TTC549 (cell line): ENCODE measurements at regions not wholly inside any gene's neighbourhood (a gene's known extent, or its start where the extent isn't known, plus 50 kb on each side); places are given as distances from the start of the nearest gene placed in this dataset.
"Not testable (repeated sequence)": the region's sequence is repeated elsewhere in the genome, so short reads cannot be mapped to it uniquely, and the experiment has no call there.

Experiments
- FAIRE-seq: peaks from 2 replicates; lab custom pipeline; 2012; peaks lifted over from hg19 to GRCh38; lab: Jason Lieb, UNC

DNA sequence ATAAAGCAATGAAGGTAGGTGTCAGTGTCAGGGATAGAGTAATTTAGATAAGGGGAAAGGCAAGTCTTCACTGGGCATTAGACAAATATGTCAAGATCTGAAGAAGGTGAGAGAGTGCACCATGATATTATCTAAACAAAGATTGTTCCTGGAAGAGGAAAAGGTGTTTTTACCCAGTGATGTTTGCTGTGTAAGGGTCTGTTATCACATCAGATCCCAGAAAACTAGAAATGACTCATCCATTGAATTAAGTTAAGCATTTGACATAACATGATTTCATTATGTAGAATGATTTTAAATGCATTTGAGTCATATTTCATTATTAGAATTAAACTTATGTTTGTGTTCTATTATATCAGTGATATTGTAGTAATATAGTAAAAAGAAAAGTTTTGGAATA, 1279.5 kb upstream of the CITED2 start:
- FAIRE-seq: no peak

DNA sequence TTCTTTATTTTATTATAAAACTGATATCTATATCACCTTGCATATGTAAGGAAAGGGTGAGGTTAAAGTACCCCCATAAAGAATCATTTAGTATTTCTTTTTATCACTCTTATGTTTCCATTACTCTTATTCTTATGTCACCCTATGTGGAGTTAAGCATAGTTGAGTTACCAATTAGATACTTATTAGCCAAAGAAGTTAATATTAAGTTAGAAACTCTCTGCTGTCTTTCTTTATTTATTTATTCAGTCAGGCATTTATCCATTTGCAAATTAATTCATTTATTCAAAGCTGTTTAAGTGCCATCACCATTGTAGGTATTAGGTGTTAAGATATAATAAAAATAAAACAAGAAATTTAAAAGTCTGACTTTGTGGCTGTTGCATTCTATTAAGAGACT, 1279.1 kb upstream of the CITED2 start:
- FAIRE-seq: no peak

DNA sequence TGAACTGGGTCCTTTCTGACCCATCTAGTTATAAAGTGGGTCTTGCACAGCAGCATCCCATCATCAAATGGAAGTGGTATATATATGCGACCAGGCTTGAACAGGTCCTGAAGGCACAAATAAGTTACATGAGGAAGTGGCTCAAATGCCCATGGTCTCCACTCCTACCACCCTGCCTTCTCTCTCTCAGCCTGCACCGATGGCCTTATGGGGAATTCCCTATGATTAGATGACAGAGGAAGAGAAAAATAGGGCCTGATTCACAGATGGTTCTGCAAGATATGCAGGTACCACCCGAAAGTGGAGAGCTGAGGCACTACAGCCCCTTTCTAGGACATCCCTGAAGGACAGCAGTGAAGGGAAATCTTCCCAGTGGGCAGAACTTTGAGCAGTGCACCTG, 1275.1 kb upstream of the CITED2 start:
- FAIRE-seq: not testable (repeated sequence)

DNA sequence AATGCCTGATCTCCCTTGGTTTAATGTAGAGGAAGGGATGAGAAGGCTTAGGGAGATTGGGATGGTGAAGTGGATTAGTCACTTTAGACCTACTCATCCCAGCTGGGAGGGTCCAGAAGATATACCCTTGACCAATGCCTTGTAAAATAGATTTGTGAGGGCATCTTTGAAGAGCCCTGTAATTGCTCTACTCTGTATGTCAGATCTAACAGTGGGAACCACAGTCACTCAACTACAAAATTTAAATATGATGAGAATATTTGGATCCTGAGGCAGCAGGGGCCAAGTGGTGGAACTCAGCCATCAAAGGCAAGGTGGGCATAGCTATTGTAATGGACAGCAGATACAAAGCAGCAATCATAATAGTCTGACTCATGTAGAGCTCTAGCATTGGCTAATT, 1272.9 kb upstream of the CITED2 start:
- not testable (repeated sequence) for FAIRE-seq

DNA sequence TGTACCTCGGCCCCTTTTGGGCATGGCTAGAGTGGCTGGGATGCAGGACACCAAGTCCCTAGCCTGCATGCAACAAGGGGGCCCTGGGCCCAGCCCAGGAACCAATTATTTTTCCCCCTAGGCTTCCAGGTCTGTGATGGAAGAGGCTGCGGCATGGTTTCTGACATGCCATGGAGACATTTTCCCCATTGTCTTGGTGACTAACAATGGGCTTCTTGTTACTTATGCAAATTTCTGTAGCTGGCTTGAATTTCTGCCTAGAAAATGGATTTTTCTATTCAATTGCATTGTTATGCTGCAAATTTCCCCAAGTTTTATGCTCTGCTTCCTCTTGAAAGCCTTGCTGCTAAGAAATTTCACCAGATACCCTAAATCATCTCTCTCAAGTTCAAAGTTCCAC, 1269.6 kb upstream of the CITED2 start:
- FAIRE-seq: no peak

DNA sequence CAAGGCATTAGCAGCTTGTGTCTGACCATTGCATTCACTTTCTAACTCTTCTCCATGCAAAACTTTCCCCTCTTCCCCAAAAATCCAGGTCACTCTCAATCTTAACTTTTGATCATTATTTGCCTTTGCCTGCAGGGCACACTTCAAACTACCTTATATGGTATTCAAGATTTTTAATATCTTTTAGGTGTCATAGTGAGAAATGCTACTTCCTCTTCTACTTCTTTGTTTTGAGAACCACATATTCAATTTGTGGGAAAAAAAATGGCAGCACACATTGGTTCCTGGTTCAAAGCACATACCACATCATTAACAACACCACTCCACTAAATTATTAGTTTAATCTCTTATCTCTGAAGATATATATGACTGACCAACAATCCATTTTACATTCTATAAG, 1267.0 kb upstream of the CITED2 start:
- no peak for FAIRE-seq

DNA sequence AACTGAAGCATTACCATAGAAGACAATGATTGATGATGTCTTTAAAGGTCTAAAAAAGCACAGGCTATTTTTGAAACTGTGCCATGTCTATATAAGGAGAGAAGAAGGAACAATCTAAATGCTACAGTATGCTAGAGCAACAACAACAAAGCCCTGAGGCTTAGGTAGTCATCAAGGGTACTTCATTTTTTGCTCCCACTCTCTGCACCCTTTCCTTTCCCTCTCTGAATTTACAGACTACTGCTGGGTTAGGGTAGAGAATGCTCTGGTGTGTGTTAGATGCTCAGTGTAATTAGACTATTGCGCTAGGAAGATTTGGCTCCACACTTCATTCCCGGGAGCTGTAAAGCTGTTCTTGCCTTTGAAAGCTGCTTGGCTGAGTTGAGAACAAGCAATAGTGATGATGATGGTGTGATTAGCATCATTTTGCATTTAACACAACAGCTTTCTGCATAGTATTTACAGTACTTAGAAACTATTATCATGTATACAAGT, 1262.5 kb upstream of the CITED2 start:
- FAIRE-seq: no peak

DNA sequence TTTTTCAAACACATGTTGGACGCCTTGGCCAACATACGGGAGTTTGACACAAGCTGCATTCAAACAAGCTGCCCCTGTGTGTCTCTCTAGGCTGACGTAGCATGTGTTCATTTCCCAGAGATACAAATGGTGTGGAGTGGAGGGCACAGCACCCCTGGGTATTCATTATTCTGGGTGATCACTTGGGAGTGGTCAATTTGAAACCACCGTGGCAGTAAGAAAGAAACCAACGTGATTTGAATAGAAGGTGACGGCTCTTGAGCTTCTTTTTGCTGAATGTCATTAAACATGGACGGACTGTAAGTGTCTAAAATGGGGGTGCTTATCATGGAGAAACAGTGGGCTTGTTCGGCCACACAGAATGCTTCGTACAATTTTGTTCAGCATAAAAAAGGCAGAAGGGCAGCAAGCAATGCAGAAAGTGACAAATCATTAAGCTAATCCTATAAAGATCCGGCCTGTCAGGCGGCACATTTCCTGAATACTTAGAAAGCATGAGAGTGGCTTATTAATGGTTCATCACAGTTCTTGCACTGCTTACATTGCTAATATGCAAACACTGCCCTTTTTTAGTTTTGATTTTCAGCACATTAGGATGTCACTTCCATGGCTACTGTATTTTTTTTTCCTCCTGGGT, 1261.9 kb upstream of the CITED2 start:
- no peak for FAIRE-seq

DNA sequence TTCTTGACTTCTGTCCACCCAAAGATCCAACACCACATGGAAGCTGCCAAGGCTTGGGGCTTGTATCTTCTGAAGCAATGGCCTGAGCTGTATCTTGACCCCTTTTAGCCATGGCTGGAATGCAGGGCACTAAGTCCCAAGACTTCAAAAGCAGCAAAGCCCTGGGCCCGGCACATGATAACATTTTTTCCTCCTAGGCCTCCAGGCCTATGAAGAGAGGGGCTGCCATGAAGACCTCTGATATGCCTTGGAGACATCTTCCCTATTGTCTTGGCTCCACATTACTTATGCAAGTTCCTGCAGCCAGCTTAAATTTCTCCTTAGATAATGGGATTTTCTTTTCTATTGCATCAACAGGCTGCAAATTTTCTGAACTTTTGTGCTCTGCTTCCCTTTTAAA, 1252.6 kb upstream of the CITED2 start:
- FAIRE-seq: no peak

DNA sequence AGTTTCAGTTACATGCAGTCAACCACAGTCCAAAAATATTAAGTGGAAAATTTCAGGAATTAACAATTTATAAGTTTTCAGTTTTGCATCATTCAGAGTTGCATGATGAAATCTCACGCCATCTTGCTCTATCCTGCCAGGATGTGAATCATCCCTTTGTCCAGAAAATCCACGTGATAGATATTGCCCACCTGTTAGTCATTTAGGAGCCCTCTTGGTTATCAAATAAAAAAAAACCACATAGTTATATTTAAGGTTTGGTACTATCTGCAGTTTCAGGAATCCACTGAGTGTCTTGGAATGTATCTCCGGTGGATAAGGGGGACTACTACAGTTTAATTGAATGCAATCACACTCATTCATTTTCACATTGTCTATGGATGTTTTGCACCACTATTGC, 1249.0 kb upstream of the CITED2 start:
- FAIRE-seq: no peak

DNA sequence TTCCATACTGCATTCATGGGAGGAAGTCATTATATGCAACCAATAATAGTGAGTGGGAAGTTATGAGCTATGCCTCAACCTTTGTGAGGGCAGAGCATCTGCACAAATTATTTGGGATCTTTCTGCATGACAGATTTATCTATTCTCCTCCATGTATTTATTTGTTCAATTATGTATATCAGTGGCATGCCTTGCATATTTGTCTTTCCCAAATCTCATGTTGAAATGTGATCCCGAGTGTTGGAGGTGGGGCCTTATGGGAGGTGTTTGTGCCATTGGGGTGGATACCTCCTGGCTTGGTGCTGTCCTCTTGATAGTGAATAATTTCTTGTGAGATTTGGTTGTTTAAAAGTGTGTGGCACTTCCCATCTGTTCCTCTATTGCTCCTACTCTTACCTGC, 1246.0 kb upstream of the CITED2 start:
- no peak for FAIRE-seq

DNA sequence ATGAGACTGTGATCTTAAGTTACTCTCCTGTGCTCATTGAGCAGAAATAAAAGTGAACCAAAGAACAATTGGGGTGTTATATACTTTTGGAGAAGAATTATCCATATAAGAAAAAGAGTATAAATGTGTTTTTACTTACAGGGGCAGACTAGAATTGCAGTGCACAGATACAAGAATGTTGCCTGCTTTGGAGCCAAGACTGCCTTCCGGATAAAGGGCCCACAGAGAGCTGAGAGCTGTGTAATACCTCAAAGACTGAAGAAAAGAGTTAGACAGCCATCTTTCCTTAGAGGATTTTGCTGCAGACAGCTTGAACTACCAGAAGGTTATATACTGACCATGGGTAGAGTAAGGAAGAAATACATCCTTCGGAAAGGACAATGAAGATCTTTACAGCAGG, 1235.5 kb upstream of the CITED2 start:
- no peak for FAIRE-seq

DNA sequence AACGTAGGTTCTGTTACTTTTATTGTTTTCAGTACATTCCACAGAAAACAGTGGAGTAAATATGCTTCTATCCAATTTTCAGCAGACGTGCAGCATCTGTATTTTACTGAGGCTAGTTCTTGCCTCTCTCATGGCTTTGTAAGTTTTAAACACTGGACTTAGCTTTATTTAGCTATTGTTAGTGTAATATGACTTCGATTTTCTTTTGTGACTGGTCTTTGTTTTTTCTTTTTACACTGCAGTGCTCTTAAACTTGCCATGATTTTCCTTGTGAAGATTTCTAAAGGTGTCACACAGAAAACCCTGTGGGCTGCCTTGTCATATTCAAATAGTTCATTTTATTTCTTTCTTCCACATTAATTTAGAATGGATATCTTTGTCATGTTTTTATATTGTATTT, 1234.9 kb upstream of the CITED2 start:
- no peak for FAIRE-seq

DNA sequence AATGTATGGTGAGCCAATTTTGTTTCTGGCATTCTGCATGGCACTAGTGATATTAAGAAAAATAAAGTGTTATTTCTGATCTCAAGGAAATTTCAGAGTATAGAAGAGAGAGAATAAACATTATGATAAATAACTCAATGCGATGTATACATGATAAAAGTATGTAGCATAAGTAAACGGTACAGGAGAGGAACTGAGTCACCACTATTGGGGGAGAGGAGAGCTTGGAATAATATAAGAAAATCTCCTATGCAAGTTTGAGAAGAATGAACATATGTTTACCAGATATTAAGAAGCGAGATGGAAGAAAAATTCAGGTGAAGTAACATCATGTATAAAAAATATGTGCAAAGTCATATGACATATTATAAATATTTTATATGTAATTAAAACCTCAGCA, 1230.3 kb upstream of the CITED2 start:
- FAIRE-seq: no peak

DNA sequence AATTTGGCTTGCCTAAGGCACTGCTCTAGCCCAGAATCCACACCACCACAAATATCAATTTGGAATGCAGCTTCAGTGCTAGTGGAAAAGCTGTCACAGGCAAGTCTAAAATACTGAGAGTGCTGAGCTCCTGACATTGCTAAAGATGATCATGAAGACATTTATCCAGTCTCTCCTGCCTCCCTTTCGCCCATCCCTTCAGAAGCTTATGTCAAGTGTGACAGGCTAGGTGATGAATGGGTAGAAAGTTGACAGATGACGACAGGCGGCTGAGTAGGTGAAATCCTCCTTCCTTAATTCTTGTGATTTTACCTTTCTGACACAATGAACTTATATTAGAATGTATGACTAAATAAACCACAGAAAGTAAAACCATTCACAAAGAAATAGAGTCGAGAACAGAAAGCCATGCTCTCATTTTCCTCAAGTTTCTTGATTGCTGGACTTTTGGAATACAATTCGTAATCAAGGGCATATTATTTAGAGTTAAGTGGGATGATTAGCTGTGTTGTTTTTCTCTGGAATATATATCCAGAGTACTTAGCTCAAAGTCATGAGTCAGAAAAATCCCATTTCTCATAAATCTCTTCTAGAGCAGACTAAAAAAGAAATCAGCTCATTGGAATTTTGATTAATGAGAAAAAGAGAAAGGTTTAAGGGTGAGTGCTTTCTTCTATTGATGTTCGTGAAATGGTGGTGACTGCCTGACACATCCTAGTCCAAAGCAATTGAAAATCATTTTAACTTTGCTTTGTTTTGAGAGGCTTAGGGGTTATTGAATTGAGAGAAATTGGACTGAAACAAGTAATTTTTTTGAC, 1228.2 kb upstream of the CITED2 start:
- FAIRE-seq: no peak

DNA sequence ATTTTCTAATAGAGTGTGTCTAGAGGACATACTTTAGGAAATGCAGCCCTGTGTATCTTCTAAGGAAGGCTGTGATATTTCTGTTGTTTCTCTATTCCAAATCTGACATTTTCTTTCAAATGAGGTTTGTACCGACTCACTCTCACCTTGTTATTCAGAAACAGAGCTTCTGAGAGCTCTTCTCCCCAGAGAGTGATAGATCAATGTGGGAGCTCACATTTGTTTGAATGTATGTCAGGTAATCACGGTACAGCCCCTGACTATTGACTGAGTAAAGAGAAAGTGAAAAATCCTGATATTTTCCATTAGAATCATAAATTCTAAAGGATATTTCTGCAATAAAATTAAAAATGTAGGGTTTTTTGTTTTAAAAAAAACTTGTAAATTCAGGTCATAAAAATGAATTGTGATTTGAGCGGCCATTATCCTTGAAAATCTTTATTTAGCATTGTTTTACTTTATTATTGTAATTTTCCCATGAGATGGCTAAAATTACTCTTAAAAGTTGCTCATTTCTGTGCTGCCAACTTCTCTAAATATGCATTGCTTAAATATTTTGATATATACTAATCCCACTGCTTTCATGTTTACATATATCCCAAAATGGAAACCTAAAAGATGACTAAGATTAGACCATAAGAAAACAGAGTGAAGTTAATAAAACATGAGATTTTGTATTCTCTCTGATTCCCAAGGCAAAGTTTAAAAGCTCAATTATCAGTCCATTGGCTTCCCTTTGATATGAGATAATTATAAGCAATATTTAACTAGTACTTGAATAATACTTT, 1226.8 kb upstream of the CITED2 start:
- no peak for FAIRE-seq

DNA sequence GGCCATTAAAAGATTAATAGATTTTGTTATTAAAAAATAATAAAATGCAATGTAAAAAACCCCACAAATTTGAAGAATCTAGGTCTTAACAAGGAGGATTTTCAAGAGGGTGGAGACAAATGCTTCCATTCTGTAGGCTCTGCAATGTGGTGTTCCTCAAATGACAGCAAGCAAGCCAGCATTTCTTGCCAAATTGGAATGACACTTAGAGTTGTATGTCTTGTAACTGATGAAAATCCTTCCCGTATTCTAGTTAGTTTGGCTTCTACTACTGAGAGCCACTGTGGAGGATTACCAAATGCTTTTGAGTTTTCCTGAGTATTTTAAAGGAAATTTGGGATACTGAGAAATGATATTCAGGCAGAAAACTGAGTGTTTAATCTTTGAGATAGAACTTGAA, 1225.5 kb upstream of the CITED2 start:
- no peak for FAIRE-seq

DNA sequence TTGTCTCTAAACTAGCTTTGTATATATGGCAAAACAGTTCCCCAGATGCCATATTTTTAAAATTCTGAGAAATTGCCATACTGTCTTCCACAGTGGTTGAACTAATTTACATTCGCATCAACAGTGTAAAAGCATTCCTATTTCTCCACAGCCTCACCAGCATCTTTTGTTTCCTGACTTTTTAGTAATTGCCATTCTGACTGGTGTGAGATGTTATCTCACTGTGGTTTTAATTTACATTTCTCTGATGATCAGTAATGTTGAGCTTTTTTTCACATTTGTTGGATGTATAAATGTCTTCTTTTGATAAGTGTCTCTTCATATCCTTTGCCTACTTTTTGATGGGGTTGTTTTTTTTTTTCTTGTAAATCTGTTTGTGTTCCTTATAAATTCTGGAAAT, 1222.7 kb upstream of the CITED2 start:
- no peak for FAIRE-seq

DNA sequence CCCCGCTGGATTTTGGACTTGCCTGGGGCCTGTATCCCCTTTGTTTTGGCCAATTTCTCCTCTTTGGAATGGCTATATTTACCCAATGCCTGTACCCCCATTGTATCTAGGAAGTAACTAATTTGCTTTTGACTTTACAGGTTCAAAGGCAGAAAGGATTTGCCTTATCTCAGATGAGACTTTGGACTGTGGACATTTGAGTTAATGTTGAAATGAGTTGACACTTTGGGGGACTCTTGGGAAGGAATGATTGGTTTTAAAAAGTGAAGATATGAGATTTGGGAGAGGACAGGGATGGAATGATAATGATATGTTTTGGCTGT, 1220.3 kb upstream of the CITED2 start:
- FAIRE-seq: no peak

DNA sequence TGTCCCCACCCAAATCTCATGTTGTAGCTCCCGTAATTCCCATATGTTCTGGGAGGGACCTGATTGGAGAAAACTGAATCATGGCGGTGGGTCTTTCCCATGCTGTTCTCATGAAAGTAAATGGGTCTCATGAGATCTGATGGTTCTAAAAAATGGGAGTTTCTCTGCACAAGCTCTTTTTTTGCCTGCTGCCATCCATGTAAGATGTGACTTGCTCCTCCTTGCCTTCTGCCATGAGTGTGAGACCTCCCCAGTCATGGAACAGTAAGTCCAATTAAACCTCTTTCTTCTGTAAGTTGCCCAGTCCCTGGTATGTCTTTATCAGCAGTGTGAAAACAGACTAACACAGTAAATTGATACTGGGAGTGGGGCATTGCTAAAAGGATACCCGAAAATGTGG, 1218.4 kb upstream of the CITED2 start:
- no peak for FAIRE-seq

DNA sequence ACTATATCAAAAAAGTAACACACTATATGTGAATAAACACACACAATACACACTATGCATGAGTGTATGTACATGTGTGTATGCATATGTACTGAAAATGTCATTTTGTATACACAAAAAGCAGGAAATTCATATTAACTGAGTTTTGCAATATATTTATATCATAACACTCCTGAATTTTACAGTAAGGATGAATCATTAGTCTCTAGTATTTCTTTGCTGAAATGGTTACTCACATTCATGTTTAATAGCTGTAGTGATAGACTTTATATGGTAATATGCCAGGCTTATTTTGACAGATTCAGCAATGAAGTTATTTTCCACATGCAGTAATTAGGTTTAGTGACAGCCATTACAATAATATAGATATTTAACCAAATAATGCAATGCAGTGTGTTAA, 1216.2 kb upstream of the CITED2 start:
- no peak for FAIRE-seq

DNA sequence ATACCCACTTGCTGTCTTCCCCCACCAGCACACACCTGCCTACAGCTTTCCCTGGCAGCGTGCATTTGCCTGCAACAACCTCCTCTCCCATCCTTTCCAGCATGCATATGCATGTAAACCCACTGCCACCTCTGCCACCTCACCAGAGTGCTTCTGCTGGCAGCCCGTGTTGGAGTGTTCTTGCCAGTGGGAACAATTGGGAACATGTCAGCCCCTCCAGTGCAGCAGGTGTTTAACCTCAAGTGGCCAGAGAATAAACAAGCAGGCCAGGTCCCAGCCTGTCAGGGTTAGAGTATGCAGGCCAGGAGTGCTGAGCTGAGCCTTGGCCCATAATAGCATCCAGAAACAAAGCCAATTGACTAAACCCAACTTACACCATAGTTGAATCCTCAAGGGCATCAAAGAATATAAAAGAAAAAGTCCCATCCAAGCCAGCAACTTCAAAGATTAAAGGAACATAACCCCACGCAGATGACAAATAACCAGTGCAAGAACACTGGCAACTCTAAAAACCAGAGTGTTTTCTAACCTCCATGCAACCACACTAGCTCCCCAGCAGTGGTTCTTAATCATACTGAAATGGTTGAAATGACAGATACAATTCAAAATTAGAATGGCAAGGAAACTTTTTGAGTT, 1212.1 kb upstream of the CITED2 start:
- no peak for FAIRE-seq

DNA sequence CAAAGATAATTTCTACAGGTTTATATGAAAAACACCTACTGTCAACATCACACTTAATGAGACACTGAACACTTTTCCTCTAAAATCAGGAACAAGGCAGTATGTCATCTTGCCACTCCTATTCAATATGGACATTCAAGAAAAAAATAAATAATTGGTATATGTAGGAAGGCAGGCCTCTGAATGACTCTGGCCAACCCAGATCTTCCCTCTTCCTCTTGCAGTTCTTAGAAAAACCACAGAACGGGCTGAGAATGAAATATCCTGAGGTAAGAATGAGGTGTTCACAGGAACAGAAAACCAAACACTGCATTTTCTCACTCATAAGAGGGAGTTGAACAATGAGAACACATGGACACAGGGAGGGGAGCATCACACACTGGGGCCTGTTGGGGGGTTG, 1207.2 kb upstream of the CITED2 start:
- FAIRE-seq: no peak
